GM19463 (cell line): ENCODE measurements at regions not wholly inside any gene's neighbourhood (a gene's known extent, or its start where the extent isn't known, plus 50 kb on each side); places are given as distances from the start of the nearest gene placed in this dataset.
A peak's percentile ranks its signal among the peaks of the same experiment; 100 is the strongest.

Experiments used
- ATAC-seq: cut with Tn5 transposase; IDR thresholded peaks from one replicate; pipeline ENCODE4 v1.9.1; 2021; ENCODE audit warnings: mild to moderate bottlenecking, moderate library complexity; ENCODE audit not compliant: unreplicated experiment

- no peak for ATAC-seq
These were observed 245.6 kb upstream of the GOLIM4 start for GRCh38 chr3:168341192-168341815.

- ATAC-seq, result no peak
These were observed 242.4 kb upstream of the GOLIM4 start for GRCh38 chr3:168338161-168338560.

DNA sequence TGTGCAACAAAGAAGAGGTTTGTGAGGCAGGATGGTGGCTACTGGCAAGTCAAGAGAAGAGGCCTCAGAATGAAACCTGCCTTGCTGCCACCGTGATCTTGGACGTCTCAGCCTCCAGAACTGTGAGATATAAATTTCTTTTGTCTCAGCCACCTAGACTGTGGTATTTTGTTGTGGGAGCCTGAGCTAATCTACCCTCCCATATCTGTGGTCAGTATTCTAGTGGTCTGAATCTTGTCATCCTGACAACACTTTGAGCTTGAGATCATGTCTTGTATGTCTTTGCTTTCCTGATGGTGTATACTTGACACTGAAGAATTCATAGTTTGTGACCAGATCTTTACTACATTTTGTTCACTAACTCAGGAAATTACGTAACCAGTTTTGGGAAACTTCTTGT lies 240.6 kb upstream of the GOLIM4 start:
- ATAC-seq, result no peak

DNA sequence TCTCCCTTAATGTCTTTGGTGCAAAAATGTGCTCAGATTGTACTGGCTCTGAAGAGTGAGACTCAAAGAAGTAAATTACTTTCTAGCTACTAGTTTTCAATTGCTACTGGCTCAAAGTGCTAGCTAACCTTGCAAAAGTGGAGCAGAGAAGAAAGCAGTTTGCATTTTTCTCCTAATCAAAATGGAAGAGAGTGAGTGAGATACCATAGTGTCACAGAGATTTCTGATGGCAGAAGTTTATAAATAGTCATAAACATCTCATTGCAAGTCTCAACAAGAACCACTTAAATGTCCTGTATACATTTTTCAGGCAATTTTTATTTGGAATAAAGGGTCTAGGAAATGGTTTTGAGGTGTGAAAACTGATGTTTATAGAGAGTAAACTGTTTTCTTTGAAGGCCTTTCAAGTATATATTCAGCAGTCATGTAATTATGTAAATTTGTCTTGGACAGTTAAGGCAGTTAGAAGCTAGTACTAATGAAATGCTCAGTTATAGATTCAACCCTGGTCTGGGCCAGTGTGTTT lies 237.7 kb upstream of the GOLIM4 start:
- ATAC-seq, result no peak

DNA sequence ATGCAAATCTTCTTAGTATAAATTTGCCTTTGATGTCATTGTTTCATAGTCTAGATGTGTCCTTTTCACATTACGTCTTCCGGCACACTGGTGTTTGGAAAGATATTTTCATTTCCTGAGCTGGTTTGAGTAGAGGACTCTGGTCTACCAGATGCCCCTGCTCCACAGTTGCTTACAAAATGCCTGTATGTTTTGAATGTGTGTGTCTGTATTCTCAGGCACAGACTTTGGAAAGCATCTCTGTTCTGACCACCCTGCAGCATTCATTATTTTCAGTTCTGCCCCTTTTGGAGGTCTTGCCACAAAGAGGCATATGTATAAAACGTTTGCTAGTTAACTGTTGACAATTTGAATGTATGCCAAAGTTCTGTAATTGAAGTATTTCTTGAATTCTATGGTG lies 236.0 kb upstream of the GOLIM4 start:
- ATAC-seq, result no peak

DNA sequence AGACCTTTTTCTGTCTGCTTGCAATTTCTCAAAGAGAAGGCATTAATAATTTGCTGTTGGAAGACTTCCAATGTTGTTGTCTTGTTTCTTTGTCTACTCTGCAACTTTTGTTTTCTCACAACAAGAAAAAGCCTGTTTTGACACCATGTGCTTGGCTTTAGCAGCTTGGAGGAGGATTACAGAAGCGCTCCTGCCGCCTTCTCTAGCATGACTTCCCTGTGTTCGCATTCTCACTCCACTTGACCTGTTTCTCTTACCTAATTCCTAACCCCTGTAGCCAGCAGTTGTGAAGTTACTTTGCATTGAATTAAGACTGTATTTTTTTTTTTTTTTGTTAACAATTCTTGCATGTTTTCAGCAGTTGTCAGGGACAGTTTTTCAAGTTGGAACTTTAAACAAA lies 235.3 kb upstream of the GOLIM4 start:
- ATAC-seq, result no peak

GRCh38 chr3:168327856-168328255 lies 232.1 kb upstream of the GOLIM4 start:
- no peak for ATAC-seq

GRCh38 chr3:168325684-168326083 lies 230.0 kb upstream of the GOLIM4 start:
- ATAC-seq, result no peak

GRCh38 chr3:168322941-168323340 lies 227.2 kb upstream of the GOLIM4 start:
- ATAC-seq, result no peak

DNA sequence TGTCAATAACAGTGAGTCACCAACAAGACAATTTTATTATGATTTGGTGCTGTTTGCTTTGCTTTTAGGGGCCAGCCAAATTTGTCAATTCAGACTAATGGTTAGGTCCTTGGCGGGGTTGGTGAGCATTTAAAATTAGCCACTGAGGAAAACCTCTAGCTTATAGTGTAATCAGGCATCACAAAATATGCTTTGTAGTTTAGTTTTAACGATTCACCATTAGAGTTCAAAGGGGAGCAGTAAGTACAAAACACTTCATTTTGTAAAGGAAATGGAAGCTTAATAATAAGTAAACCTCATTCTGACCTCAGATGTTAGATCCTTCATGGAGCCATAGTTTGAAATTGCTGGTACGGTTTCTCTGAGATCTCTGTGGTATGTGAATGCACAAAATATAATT lies 218.4 kb upstream of the GOLIM4 start:
- ATAC-seq, result no peak

- no peak for ATAC-seq
These were observed 217.3 kb upstream of the GOLIM4 start for GRCh38 chr3:168312984-168313383.

- no peak for ATAC-seq
These were observed 212.2 kb upstream of the GOLIM4 start for GRCh38 chr3:168307893-168308292.

DNA sequence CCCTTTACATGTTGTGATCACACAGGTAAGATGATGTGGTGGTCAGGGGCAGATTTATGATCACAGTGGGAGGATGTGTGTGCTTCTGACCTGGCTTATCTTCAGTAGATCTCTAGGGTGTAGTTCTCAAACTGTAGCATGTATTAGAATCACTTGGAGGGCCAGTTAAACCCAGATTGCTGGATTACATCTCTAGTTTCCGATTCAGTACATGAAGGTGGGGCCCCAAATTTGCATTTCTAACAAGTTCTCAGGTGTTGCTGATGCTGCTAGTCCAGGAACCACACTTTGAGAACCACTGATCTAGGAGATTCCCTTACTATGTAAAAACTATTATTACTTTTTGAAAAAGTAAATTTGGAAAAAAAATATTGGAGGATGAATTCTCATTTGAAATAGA lies 199.3 kb upstream of the GOLIM4 start:
- ATAC-seq, result no peak

GRCh38 chr3:168292296-168292695 lies 196.6 kb upstream of the GOLIM4 start:
- no peak for ATAC-seq

GRCh38 chr3:168289471-168290008 lies 193.8 kb upstream of the GOLIM4 start:
- no peak for ATAC-seq

DNA sequence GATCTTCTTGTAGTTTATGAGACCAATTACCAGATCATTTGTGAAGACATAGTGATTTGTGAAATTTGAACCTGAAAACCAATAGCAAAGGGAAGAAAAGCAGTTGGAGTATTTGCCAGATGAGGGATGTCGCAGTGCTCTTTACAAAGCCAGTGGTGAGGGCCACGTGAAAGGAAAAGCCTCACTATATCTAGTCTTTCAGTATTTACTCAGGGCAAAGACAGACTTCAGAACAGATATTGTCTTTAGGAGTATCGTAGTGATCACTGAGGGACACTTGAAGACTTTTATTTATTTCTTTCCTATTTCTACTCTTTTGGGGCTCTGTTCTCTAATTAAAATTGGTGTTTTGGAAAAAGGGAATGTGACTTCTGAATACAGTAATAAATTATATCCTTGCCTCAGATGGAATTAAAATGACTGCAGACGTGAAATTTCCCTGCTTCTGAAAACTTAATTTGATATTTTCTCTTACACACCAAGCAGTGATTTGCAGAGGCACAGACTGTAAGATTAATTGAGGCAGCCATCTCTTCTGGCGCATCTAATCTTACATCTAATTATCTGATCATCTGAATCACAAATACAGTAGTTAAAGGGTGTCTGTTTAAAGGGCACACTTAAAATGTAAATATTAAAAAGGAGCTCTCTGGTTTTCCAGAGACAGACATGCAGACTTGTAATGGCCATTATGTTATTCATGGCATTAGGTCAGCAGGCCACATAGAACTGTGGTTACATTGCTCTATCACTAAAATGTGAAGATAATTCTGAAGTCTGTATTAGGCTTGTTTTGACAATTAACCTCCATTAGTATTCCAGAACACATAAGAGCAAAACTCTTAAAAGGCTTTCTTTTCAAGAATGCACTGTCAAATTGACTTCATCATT lies 193.0 kb upstream of the GOLIM4 start:
- no peak for ATAC-seq

DNA sequence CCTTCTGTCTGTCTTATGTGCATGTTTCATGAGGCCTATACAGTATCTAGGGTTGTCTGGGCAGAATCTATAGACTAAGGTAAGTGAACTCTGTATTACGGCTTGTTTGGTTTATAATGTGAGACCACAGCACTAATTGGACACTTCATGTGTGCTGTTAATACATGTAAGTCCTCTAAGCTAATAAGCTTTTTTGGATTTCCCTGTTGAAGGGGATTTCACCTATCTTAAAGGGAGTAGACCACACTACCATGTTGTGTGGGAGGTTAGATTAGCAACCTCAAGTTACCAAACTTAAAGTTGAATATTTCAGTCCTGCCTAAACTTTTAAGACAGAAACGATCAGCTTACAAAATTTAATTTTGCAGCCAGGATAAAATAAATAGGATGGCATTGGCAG lies 189.8 kb upstream of the GOLIM4 start:
- ATAC-seq, result peak; percentile 64

DNA sequence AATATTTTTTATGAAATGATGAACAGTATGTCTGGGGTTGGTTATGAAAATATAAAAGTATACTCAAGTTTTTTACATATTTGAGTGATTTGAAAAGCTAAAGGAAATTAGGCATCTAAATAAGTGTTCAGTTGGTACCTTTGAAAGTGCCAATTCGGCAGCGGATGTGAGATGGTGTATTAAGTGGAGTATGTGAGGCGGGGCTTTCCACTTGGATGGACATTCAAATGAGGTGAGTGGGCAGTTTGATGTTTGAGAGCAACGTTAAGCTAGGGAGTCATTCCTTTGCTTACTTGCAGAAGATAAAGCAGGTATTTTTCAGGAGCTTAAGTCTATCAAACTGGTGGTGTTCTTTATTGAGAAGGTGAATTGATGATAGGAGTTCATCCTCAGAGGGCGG lies 189.0 kb upstream of the GOLIM4 start:
- ATAC-seq, result no peak

- no peak for ATAC-seq
These were observed 179.9 kb upstream of the GOLIM4 start for GRCh38 chr3:168275662-168276061.

DNA sequence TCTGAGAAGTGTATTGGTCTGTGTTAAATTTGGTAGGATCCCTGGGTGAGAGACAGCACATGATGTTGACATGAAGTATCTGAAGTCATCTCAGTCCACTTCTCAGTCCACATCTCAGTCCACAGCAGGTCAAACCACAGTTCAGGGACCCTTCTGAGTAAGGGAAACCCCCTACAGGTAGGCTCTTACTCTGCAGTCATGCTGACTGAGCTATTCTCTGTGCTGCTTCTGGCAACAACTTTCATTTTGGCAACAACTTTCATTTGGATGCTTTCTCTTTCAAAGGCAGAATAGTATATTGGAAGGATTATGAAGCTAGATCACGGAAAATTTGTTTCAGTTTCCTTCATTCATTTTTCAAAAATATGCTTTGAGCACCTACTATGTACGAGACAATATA lies 178.2 kb upstream of the GOLIM4 start:
- peak; percentile 91 for ATAC-seq

DNA sequence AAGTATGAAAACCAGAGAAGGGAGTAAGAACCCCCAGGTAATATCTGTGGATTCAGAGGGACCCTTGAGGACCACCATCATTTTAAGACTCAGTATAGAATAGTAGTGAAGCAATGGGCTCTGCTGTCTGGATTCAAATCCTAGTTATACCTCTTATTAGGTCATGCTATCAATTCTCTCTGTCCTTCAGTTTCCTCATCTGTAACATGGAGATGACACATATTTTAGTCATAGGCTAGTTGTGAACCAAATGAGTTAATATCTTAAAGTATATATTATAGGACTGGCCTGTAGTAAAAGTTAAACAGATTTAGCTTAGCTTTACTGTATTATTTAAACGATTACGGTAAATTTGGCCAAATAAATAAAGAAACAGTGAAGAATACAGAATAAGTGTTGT lies 177.3 kb upstream of the GOLIM4 start:
- ATAC-seq, result no peak
